ENCODE measurements at regions not wholly inside any gene's neighbourhood (a gene's known extent, or its start where the extent isn't known, plus 50 kb on each side); places are given as distances from the start of the nearest gene placed in this dataset.

- TF ChIP-seq CTCF (IDR thresholded peaks at IDR 0.05) (no peak), POLR2A (IDR thresholded peaks at IDR 0.05) (no peak)
These were observed 59.1 kb upstream of the CA12 start for GRCh38 chr15:63440756-63441155.
